ENCODE measurements at regions not wholly inside any gene's neighbourhood (a gene's known extent, or its start where the extent isn't known, plus 50 kb on each side); places are given as distances from the start of the nearest gene placed in this dataset.

DNA sequence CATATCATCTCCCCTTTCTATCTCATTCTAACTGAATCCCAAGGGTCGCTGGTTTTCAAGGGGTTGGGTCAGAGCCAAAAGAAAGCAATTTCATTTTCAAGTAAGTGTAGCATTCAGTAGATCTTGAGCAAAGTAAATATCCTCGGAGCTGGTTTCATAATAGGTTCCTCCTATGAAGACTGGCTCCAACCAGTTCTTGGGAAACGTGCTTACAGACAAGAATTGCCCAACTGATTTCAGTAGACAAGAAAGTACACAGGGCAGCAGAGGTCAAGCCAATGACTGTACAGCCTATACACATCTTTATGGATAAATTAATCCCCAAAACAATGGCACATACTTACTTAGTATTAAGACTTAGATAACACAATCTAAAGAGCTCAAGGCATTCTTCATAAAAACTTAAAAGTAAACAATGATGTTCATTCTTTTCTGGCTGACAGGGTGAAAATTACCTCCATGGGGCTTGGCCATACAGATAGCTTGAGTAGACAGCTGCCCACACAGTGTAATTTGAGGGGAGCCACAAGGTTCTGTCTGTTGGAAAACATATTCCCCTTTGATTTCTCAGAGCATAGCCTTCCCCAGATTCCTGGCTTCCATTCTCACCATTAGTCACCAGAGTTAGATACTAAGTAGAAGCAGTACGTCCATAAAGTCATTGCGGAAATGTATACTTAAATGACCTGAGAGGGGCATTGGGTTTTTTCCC is 163.9 kb downstream of the ARRDC3 start:
- H3K9ac ChIP-seq (ENCODE audit: low read depth, low read length): no peak overlapping the region
- H3K36me3 ChIP-seq (ENCODE audit: insufficient read depth, low read length): no peaks in the 10 kb centered on the region
- no peaks in the 10 kb centered on the region for H3K9me3 ChIP-seq (ENCODE audit: control insufficient read depth, insufficient read depth, low read length)
- no peaks in the 10 kb centered on the region for H3K4me1 ChIP-seq (ENCODE audit: insufficient read depth, low read length)

DNA sequence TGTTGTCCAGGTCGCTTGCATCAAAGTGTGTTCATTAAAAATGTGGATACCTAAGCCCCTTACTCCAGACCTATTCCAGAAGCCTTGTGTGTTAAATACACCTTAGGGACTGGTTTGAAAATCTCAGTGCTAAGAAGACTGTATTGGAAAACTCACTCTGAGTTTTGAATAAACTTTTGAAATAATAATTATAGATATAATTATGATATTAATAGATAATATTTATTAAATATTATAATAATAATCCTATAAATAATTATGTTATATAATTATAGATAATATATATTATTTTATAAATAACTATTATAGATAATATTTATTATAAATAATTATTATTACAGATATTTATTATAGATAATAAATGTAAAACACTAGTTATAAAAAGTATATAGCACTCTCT is 165.3 kb downstream of the ARRDC3 start:
- H3K36me3 ChIP-seq (ENCODE audit: insufficient read depth, low read length): no peaks in the 10 kb centered on the region
- no peaks in the 10 kb centered on the region for H3K4me1 ChIP-seq (ENCODE audit: insufficient read depth, low read length)
- no peak overlapping the region for H3K9ac ChIP-seq (ENCODE audit: low read depth, low read length)
- no peaks in the 10 kb centered on the region for H3K9me3 ChIP-seq (ENCODE audit: control insufficient read depth, insufficient read depth, low read length)

DNA sequence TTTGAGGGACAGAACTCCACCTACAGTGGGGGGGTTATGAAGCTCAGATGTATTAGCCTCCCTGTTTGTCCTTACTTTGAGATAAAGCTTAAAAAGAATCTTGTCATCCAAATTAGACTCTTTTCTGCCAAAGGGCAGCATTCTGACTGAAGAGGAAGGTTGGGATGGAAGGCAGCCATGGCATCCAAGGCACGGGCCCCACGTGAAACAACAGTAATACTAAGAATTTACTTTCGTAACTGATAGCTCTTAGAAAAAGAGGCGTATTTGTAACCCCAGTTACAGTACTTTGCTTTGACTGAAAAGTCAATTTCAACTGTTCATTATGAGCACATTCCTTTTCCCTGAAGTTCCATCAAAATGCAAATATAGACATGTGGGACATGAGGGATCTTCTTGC is 168.5 kb downstream of the ARRDC3 start:
- H3K9ac ChIP-seq (ENCODE audit: low read depth, low read length): no peak overlapping the region
- no peaks in the 10 kb centered on the region for H3K36me3 ChIP-seq (ENCODE audit: insufficient read depth, low read length)
- no peaks in the 10 kb centered on the region for H3K9me3 ChIP-seq (ENCODE audit: control insufficient read depth, insufficient read depth, low read length)
- H3K4me1 ChIP-seq (ENCODE audit: insufficient read depth, low read length): no peaks in the 10 kb centered on the region

Measured in ES-I3 (cell line).